22Rv1 (cell line): ENCODE measurements at regions not wholly inside any gene's neighbourhood (a gene's known extent, or its start where the extent isn't known, plus 50 kb on each side); places are given as distances from the start of the nearest gene placed in this dataset.
"Not testable (repeated sequence)": the region's sequence is repeated elsewhere in the genome, so short reads cannot be mapped to it uniquely, and the experiment has no call there.

ENCODE experiments used
- H3K27ac ChIP-seq: fragments of 450-650 bp; 2 replicates; pipeline ENCODE4 v1.5.1; 2017
- ZFX ChIP-seq: fragments of 450-650 bp; IDR thresholded peaks from 2 replicates; pipeline ENCODE4 v1.6.1; 2017; ENCODE audit warnings: antibody characterized with exemption, borderline replicate concordance
- TF ChIP-seq, protein P1 (sequence below): fragments of 450-650 bp; IDR thresholded peaks from 2 replicates; pipeline ENCODE4 v1.5.1; 2017; ENCODE audit warnings: mild to moderate bottlenecking

DNA sequence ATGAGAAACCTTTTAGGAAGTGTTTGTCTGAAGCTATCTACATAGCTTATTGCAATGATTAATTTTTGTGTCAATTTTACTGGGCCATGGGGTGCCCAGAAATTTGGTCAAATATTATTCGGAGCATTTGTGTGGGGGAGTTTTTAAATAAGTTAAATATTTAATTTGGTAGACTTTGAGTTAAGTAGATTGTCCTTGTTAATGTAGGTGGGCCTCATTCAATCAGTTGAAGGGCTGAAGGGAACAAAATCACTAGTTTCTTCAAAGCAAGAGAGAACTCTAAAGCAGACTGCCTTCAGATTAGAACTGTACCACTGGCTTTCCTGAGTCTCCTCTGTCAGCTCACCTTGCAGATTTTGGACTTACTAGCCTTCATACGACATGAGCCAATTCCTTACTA lies 1008.6 kb upstream of the ADAMTS5 start:
- TF ChIP-seq ZFX, result no peak
- TF ChIP-seq, protein P1, sequence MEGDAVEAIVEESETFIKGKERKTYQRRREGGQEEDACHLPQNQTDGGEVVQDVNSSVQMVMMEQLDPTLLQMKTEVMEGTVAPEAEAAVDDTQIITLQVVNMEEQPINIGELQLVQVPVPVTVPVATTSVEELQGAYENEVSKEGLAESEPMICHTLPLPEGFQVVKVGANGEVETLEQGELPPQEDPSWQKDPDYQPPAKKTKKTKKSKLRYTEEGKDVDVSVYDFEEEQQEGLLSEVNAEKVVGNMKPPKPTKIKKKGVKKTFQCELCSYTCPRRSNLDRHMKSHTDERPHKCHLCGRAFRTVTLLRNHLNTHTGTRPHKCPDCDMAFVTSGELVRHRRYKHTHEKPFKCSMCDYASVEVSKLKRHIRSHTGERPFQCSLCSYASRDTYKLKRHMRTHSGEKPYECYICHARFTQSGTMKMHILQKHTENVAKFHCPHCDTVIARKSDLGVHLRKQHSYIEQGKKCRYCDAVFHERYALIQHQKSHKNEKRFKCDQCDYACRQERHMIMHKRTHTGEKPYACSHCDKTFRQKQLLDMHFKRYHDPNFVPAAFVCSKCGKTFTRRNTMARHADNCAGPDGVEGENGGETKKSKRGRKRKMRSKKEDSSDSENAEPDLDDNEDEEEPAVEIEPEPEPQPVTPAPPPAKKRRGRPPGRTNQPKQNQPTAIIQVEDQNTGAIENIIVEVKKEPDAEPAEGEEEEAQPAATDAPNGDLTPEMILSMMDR, result no peak
- H3K27ac ChIP-seq, result no peak overlapping the region

DNA sequence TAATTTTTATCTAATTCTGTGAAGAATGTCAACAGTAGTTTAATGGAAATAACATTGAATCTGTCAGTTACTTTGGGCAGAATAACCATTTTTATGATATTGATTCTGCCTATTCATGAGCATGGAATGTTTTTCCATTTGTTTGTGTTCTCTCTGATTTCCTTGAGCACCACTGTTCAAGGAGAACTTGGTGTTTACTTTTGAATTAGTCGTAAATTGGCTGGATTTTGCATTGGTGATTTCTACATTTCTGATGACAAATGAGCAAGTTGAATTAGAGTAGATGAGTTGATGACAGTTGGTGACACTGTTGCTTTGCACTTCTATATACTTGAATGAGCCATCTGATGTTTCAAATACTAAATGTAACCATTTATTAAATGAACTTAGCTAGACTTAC lies 1007.3 kb upstream of the ADAMTS5 start:
- not testable (repeated sequence) for H3K27ac ChIP-seq

- H3K27ac ChIP-seq, result not testable (repeated sequence)
These were observed 1001.4 kb upstream of the ADAMTS5 start for GRCh38 chr21:27968240-27968639.

DNA sequence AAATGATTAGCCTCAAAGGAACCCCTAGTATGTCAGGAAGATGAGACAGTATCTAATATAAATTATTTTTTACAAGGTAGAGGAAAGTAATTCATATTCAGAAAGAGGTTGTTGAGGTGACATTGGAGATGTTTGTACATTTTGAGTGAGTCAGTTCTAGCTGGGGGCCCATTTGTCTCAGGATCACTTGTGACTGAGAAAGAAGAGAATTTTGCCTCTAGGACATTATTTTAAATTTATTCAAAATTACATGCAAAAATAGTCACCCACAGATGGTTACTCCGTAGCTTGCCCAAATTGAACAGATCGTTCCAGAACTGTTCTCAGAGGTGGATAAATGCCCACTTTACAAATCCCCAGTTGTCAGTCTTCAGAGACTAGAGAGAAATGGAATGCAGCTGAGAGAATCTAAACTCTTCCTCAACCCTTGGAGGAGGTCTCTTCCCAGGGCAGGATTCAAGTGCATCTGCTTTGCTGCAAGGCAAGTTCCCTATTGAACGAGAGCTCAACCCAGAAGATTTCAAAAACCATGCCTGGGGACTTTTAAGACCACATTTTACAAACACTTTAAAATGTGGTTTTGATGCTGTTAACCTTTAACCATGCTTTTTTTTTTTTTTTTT lies 987.8 kb upstream of the ADAMTS5 start:
- no peak overlapping the region for H3K27ac ChIP-seq
- TF ChIP-seq ZFX, result no peak
- TF ChIP-seq, protein P1, result no peak

DNA sequence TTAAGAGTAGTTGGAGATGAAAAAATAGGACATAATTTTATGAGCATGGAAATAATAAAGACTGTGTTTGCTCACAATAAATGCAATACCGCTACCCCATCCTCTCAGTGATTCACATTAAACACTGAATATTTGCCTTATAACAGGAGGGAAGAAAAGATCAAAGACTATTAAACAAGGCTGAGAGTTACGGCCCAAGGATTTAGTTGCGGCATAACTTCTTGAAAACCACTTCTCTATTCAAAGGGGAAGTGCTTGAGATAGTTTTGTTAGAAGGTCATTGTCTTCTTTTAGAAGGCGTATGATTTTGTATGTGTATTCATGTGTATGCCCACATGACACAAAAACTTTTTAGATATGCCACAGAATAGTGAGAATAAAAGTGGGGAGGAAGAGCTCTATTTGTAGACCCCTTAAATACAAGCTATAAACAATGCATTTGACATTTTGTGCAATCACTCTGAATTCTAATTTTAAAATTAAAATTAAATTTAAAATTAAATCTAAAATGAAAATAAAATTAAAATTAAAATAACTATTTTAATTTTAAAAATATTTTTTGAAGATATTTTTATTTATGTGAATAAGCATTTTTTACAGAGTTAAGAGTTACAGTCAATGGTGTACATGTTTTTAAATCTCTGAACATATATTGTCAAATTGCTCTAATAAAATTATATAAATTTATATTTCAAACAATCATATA lies 986.6 kb upstream of the ADAMTS5 start:
- no peak overlapping the region for H3K27ac ChIP-seq
- TF ChIP-seq, protein P1, result no peak
- no peak for TF ChIP-seq ZFX

- H3K27ac ChIP-seq, result not testable (repeated sequence)
These were observed 982.2 kb upstream of the ADAMTS5 start for GRCh38 chr21:27949093-27949492.

GRCh38 chr21:27930108-27930767 lies 963.4 kb upstream of the ADAMTS5 start:
- H3K27ac ChIP-seq, result not testable (repeated sequence)

GRCh38 chr21:27929179-27929578 lies 962.3 kb upstream of the ADAMTS5 start:
- H3K27ac ChIP-seq, result not testable (repeated sequence)

- not testable (repeated sequence) for H3K27ac ChIP-seq
These were observed 961.7 kb upstream of the ADAMTS5 start for GRCh38 chr21:27928534-27929115.

GRCh38 chr21:27921421-27921820 lies 954.5 kb upstream of the ADAMTS5 start:
- not testable (repeated sequence) for H3K27ac ChIP-seq

GRCh38 chr21:27917966-27918365 lies 951.1 kb upstream of the ADAMTS5 start:
- H3K27ac ChIP-seq, result not testable (repeated sequence)

- H3K27ac ChIP-seq, result not testable (repeated sequence)
These were observed 949.4 kb upstream of the ADAMTS5 start for GRCh38 chr21:27916326-27916725.

- H3K27ac ChIP-seq, result not testable (repeated sequence)
These were observed 945.2 kb upstream of the ADAMTS5 start for GRCh38 chr21:27912133-27912532.

DNA sequence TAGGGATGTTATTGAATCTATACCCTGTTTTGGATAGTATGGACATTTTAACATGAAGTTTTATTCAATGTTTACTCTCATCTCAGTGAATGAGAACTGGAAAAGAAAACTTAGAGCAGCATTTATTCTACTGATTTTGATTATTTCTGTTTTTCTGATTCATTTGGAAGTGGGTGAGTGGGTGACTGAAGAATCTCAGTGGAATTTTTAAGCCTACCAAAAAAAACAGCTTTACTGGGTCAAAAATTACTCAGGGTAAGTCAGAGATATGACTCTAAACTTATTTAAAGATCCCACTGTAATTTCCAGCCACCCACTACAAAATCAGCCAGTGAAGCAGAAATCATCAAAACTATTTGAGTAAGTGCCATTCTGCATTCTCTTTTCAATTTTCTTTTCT lies 942.6 kb upstream of the ADAMTS5 start:
- H3K27ac ChIP-seq, result not testable (repeated sequence)

DNA sequence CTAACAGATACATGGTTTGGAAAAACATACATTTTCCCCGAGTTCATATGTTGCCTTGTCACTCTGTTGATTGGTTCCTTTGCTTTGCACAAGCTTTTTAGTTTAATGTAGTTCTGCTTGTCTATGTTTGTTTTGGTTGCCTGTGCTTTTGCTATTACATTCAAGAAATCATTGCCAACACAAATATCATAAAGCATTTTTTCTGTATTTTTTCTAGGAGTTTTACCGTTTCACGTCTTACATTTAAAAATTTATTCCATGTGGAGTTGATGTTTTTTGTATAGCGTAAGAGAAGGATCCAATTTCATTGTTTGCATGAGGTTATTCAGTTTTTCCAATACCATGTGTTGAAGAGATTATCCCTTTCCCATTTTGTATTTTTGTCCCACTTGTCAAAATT lies 941.9 kb upstream of the ADAMTS5 start:
- not testable (repeated sequence) for H3K27ac ChIP-seq

GRCh38 chr21:27902904-27903303 lies 936.0 kb upstream of the ADAMTS5 start:
- H3K27ac ChIP-seq, result not testable (repeated sequence)

- not testable (repeated sequence) for H3K27ac ChIP-seq
These were observed 926.7 kb upstream of the ADAMTS5 start for GRCh38 chr21:27893619-27894018.

GRCh38 chr21:27891495-27891894 lies 924.6 kb upstream of the ADAMTS5 start:
- not testable (repeated sequence) for H3K27ac ChIP-seq
